ENCODE measurements at regions not wholly inside any gene's neighbourhood (a gene's known extent, or its start where the extent isn't known, plus 50 kb on each side); places are given as distances from the start of the nearest gene placed in this dataset.
A peak's percentile ranks its signal among the peaks of the same experiment; 100 is the strongest.

GRCh38 chr2:155250800-155251199, 552.3 kb downstream of the KCNJ3 start:
- DNase-seq (ENCODE audit: low spot score) = peak; percentile 12
- Histone ChIP-seq H3K27ac (replicated peaks; ENCODE audit: low read length) (no peak overlapping the region), H3K9ac (ENCODE audit: low read depth, low read length, poor library complexity) (no peak overlapping the region), H2BK15ac (ENCODE audit: low read length) (no peak overlapping the region), H2BK120ac (ENCODE audit: low read depth, low read length) (no peak overlapping the region), H3K4ac (ENCODE audit: low read length) (no peak overlapping the region), H3K9me3 (replicated peaks in 1 of 2; ENCODE audit: control insufficient read depth in 2 of 2, insufficient read depth in 1 of 2, low read depth in 1 of 2, low read length in 2 of 2) (no peaks in the 10 kb centered on the region), H3K4me1 (ENCODE audit: control insufficient read depth in 2 of 2, insufficient read depth in 1 of 2, low read depth in 1 of 2, low read length in 2 of 2) (no peaks in the 10 kb centered on the region), H2AFZ (ENCODE audit: low read length) (no peak overlapping the region), H4K91ac (ENCODE audit: low read depth, low read length, poor library complexity) (no peak overlapping the region), H3K4me2 (ENCODE audit: insufficient read depth, low read length, poor library complexity, severe bottlenecking) (no peak overlapping the region), H3K36me3 (replicated peaks in 1 of 2; ENCODE audit: control insufficient read depth in 2 of 2, insufficient read depth in 2 of 2, low read length in 2 of 2) (no peaks in the 10 kb centered on the region), H2BK5ac (ENCODE audit: low read length) (no peak overlapping the region), H3K4me3 (ENCODE audit: low read length in 2 of 2) (no peak overlapping the region), H4K8ac (ENCODE audit: low read depth, low read length) (no peak overlapping the region), H2AK5ac (ENCODE audit: low read depth, low read length) (no peak overlapping the region), H2BK12ac (ENCODE audit: low read length) (no peak overlapping the region), H3K27me3 (ENCODE audit: control insufficient read depth in 3 of 3, insufficient read depth in 3 of 3, low read depth in 1 of 3, low read length in 3 of 3) (no peaks in the 10 kb centered on the region), H3K14ac (ENCODE audit: low read length) (no peak overlapping the region), H3K18ac (ENCODE audit: low read length) (no peak overlapping the region), H3K79me1 (ENCODE audit: low read depth, low read length) (no peaks in the 10 kb centered on the region), H3K23ac (ENCODE audit: low read depth, low read length, poor library complexity) (no peak overlapping the region)
- WGBS, 2 donors (ENCODE audit: extremely low coverage in 2 of 2, insufficient read length in 2 of 2, insufficient replicate concordance in 1 of 2) = no CpG with 5 or more reads among the region's 2 CpGs

DNA sequence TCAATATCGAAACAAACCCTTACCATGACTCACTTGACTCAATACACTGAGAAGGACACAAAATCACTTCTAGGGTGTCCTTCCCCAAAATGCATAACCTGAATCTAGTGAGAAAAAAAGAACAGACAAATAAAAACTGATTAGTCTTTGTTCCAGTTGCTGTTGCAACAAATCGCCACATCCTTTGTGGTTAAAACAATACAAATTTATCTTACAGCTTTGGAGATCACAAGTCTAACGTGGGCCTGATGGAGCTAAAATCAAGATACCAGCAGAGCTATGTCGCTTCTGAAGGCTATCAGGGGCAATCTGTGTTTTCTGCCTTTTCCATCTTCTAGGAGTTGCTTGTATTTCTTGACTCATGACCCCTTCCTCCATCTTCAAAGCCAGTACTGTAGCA, 541.7 kb downstream of the KCNJ3 start:
- H3K27ac ChIP-seq (replicated peaks; ENCODE audit: low read length) = no peak overlapping the region
- no peak overlapping the region for H3K4ac ChIP-seq (ENCODE audit: low read length)
- no peaks in the 10 kb centered on the region for H3K27me3 ChIP-seq (ENCODE audit: control insufficient read depth in 3 of 3, insufficient read depth in 3 of 3, low read depth in 1 of 3, low read length in 3 of 3)
- WGBS, 2 donors (ENCODE audit: extremely low coverage in 2 of 2, insufficient read length in 2 of 2, insufficient replicate concordance in 1 of 2) = no CpG with 5 or more reads among the region's 4 CpGs
- no peaks in the 10 kb centered on the region for H3K4me1 ChIP-seq (ENCODE audit: control insufficient read depth in 2 of 2, insufficient read depth in 1 of 2, low read depth in 1 of 2, low read length in 2 of 2)
- DNase-seq (ENCODE audit: low spot score) = no peak
- H2AK5ac ChIP-seq (ENCODE audit: low read depth, low read length) = no peak overlapping the region
- no peak overlapping the region for H2AFZ ChIP-seq (ENCODE audit: low read length)
- H3K4me2 ChIP-seq (ENCODE audit: insufficient read depth, low read length, poor library complexity, severe bottlenecking) = no peak overlapping the region
- no peak overlapping the region for H2BK15ac ChIP-seq (ENCODE audit: low read length)
- H3K9ac ChIP-seq (ENCODE audit: low read depth, low read length, poor library complexity) = no peak overlapping the region
- no peak overlapping the region for H3K4me3 ChIP-seq (ENCODE audit: low read length in 2 of 2)
- H3K18ac ChIP-seq (ENCODE audit: low read length) = no peak overlapping the region
- no peak overlapping the region for H3K23ac ChIP-seq (ENCODE audit: low read depth, low read length, poor library complexity)
- no peak overlapping the region for H4K8ac ChIP-seq (ENCODE audit: low read depth, low read length)
- no peaks in the 10 kb centered on the region for H3K36me3 ChIP-seq (replicated peaks in 1 of 2; ENCODE audit: control insufficient read depth in 2 of 2, insufficient read depth in 2 of 2, low read length in 2 of 2)
- no peaks in the 10 kb centered on the region for H3K9me3 ChIP-seq (replicated peaks in 1 of 2; ENCODE audit: control insufficient read depth in 2 of 2, insufficient read depth in 1 of 2, low read depth in 1 of 2, low read length in 2 of 2)
- H2BK5ac ChIP-seq (ENCODE audit: low read length) = no peak overlapping the region
- H3K79me1 ChIP-seq (ENCODE audit: low read depth, low read length) = no peaks in the 10 kb centered on the region
- no peak overlapping the region for H2BK120ac ChIP-seq (ENCODE audit: low read depth, low read length)
- no peak overlapping the region for H2BK12ac ChIP-seq (ENCODE audit: low read length)
- H3K14ac ChIP-seq (ENCODE audit: low read length) = no peak overlapping the region
- no peak overlapping the region for H4K91ac ChIP-seq (ENCODE audit: low read depth, low read length, poor library complexity)

DNA sequence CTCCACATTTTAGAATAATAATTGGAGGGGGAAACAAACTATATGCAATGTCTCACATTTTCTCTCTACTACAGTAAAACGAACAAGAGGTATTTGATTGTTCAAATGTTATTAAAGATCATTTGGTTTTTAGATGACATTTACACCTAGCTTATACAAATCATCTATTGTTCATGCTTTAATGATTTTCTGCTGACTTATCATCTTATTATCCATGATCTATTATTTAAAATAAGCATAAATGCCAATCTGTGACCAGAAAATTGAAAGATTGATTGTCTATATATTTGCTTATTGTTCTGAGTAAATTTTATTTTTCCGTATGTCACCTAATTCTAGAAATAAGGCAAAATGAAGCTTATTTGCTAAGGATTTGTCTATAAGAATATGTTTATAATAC, 537.2 kb downstream of the KCNJ3 start:
- Histone ChIP-seq H4K91ac (ENCODE audit: low read depth, low read length, poor library complexity) (no peak overlapping the region), H2BK15ac (ENCODE audit: low read length) (no peak overlapping the region), H3K14ac (ENCODE audit: low read length) (no peak overlapping the region), H3K27ac (replicated peaks; ENCODE audit: low read length) (no peak overlapping the region), H3K4me3 (ENCODE audit: low read length in 2 of 2) (no peak overlapping the region), H3K4me2 (ENCODE audit: insufficient read depth, low read length, poor library complexity, severe bottlenecking) (no peak overlapping the region), H4K8ac (ENCODE audit: low read depth, low read length) (no peak overlapping the region), H3K36me3 (replicated peaks in 1 of 2; ENCODE audit: control insufficient read depth in 2 of 2, insufficient read depth in 2 of 2, low read length in 2 of 2) (no peaks in the 10 kb centered on the region), H3K9me3 (replicated peaks in 1 of 2; ENCODE audit: control insufficient read depth in 2 of 2, insufficient read depth in 1 of 2, low read depth in 1 of 2, low read length in 2 of 2) (no peaks in the 10 kb centered on the region), H3K79me1 (ENCODE audit: low read depth, low read length) (no peaks in the 10 kb centered on the region), H2AK5ac (ENCODE audit: low read depth, low read length) (no peak overlapping the region), H3K4me1 (ENCODE audit: control insufficient read depth in 2 of 2, insufficient read depth in 1 of 2, low read depth in 1 of 2, low read length in 2 of 2) (no peaks in the 10 kb centered on the region), H3K4ac (ENCODE audit: low read length) (no peak overlapping the region), H3K9ac (ENCODE audit: low read depth, low read length, poor library complexity) (no peak overlapping the region), H2BK120ac (ENCODE audit: low read depth, low read length) (no peak overlapping the region), H2BK12ac (ENCODE audit: low read length) (no peak overlapping the region), H3K23ac (ENCODE audit: low read depth, low read length, poor library complexity) (no peak overlapping the region), H3K27me3 (ENCODE audit: control insufficient read depth in 3 of 3, insufficient read depth in 3 of 3, low read depth in 1 of 3, low read length in 3 of 3) (no peaks in the 10 kb centered on the region), H3K18ac (ENCODE audit: low read length) (no peak overlapping the region), H2AFZ (ENCODE audit: low read length) (no peak overlapping the region), H2BK5ac (ENCODE audit: low read length) (no peak overlapping the region)
- DNase-seq (ENCODE audit: low spot score) = no peak
- no CpG with 5 or more reads among the region's 2 CpGs for WGBS, 2 donors (ENCODE audit: extremely low coverage in 2 of 2, insufficient read length in 2 of 2, insufficient replicate concordance in 1 of 2)

DNA sequence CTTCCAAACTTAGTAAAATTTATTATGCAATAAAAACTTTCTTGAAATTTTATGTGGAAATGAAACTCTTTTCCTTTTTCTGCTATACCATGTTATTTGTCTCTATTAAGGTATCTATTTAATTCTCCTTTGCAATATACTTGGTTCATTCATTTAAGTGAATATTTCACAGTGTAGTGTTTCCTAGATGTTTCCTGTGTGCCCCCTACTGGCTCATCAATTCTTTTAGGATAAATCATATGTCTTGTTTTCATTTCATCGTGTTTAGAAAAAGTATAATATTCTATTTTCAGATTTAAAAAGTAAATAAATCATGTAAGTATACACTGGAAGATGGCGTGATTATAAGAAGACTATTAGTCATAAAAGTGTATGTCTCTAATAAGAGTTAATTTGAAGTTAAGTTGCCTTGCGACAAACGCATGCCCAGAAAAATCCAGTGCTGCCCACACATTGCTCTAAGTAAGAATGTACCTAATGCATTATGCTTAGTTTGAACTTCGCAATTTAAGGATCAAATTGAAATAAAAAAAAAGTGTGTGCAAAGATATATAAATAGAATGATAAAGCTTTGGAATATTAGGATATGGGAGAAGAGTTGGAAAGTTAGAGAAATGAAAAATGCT, 525.4 kb downstream of the KCNJ3 start:
- H3K4me1 ChIP-seq (ENCODE audit: control insufficient read depth in 2 of 2, insufficient read depth in 1 of 2, low read depth in 1 of 2, low read length in 2 of 2) = no peaks in the 10 kb centered on the region
- no peak overlapping the region for H4K8ac ChIP-seq (ENCODE audit: low read depth, low read length)
- no peak overlapping the region for H3K9ac ChIP-seq (ENCODE audit: low read depth, low read length, poor library complexity)
- no peak overlapping the region for H3K4ac ChIP-seq (ENCODE audit: low read length)
- no CpG with 5 or more reads among the region's 5 CpGs for WGBS, 2 donors (ENCODE audit: extremely low coverage in 2 of 2, insufficient read length in 2 of 2, insufficient replicate concordance in 1 of 2)
- H3K4me3 ChIP-seq (ENCODE audit: low read length in 2 of 2) = no peak overlapping the region
- no peaks in the 10 kb centered on the region for H3K79me1 ChIP-seq (ENCODE audit: low read depth, low read length)
- H3K36me3 ChIP-seq (replicated peaks in 1 of 2; ENCODE audit: control insufficient read depth in 2 of 2, insufficient read depth in 2 of 2, low read length in 2 of 2) = no peaks in the 10 kb centered on the region
- DNase-seq (ENCODE audit: low spot score) = peak; percentile 8
- H3K14ac ChIP-seq (ENCODE audit: low read length) = no peak overlapping the region
- H4K91ac ChIP-seq (ENCODE audit: low read depth, low read length, poor library complexity) = no peak overlapping the region
- H2BK120ac ChIP-seq (ENCODE audit: low read depth, low read length) = no peak overlapping the region
- no peaks in the 10 kb centered on the region for H3K9me3 ChIP-seq (replicated peaks in 1 of 2; ENCODE audit: control insufficient read depth in 2 of 2, insufficient read depth in 1 of 2, low read depth in 1 of 2, low read length in 2 of 2)
- H2BK12ac ChIP-seq (ENCODE audit: low read length) = no peak overlapping the region
- no peak overlapping the region for H2BK15ac ChIP-seq (ENCODE audit: low read length)
- no peak overlapping the region for H3K18ac ChIP-seq (ENCODE audit: low read length)
- H3K4me2 ChIP-seq (ENCODE audit: insufficient read depth, low read length, poor library complexity, severe bottlenecking) = no peak overlapping the region
- H3K23ac ChIP-seq (ENCODE audit: low read depth, low read length, poor library complexity) = no peak overlapping the region
- H3K27me3 ChIP-seq (ENCODE audit: control insufficient read depth in 3 of 3, insufficient read depth in 3 of 3, low read depth in 1 of 3, low read length in 3 of 3) = no peaks in the 10 kb centered on the region
- no peak overlapping the region for H2AFZ ChIP-seq (ENCODE audit: low read length)
- no peak overlapping the region for H2BK5ac ChIP-seq (ENCODE audit: low read length)
- no peak overlapping the region for H2AK5ac ChIP-seq (ENCODE audit: low read depth, low read length)
- no peak overlapping the region for H3K27ac ChIP-seq (replicated peaks; ENCODE audit: low read length)

Measured in neuronal stem cell (in vitro differentiated cells).